Hepatocyte (in vitro differentiated cells): ENCODE measurements at regions not wholly inside any gene's neighbourhood (a gene's known extent, or its start where the extent isn't known, plus 50 kb on each side); places are given as distances from the start of the nearest gene placed in this dataset.

Experiments used
- EZH2 ChIP-seq: fragments of 200-600 bp; sonication (generic); IDR thresholded peaks from 2 replicates; pipeline ENCODE4 v1.6.1; 2016; ENCODE audit warnings: antibody characterized with exemption, mild to moderate bottlenecking, borderline replicate concordance
- EZH2phosphoT487 ChIP-seq: fragments of 200-600 bp; sonication (generic); IDR thresholded peaks from one replicate; pipeline ENCODE4 v1.6.1; 2018; ENCODE audit warnings: antibody characterized with exemption, mild to moderate bottlenecking, low read depth, moderate library complexity; ENCODE audit not compliant: unreplicated experiment, severe bottlenecking
- TF ChIP-seq, protein P1 (sequence below): fragments of 200-600 bp; sonication (generic); IDR thresholded peaks from 2 replicates; pipeline ENCODE4 v1.5.1; 2016; ENCODE audit warnings: antibody characterized with exemption, mild to moderate bottlenecking; ENCODE audit not compliant: poor library complexity

DNA sequence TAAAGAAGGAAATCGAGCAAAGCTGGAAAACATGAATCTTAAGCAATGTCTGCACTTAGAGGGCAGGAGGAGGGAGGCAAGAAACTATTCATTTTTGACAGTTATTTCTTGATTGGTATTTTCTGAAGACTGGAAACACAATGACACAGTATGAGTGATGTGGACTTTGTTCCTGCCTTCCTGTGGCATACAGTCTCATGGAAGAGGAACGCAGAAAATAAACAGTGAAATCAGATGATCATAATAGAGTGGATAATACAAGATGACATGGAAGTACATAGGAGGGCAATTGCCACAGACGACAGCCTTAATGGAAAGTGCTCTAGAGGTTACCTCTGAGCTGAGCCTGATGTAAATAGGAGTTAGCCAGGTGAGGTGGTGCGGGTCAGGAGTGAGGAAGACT lies 140.4 kb upstream of the MAX start:
- TF ChIP-seq, protein P1, sequence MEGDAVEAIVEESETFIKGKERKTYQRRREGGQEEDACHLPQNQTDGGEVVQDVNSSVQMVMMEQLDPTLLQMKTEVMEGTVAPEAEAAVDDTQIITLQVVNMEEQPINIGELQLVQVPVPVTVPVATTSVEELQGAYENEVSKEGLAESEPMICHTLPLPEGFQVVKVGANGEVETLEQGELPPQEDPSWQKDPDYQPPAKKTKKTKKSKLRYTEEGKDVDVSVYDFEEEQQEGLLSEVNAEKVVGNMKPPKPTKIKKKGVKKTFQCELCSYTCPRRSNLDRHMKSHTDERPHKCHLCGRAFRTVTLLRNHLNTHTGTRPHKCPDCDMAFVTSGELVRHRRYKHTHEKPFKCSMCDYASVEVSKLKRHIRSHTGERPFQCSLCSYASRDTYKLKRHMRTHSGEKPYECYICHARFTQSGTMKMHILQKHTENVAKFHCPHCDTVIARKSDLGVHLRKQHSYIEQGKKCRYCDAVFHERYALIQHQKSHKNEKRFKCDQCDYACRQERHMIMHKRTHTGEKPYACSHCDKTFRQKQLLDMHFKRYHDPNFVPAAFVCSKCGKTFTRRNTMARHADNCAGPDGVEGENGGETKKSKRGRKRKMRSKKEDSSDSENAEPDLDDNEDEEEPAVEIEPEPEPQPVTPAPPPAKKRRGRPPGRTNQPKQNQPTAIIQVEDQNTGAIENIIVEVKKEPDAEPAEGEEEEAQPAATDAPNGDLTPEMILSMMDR = no peak
- TF ChIP-seq EZH2phosphoT487 (no peak), EZH2 (no peak)
